ENCODE measurements at regions not wholly inside any gene's neighbourhood (a gene's known extent, or its start where the extent isn't known, plus 50 kb on each side); places are given as distances from the start of the nearest gene placed in this dataset.
"Not testable (repeated sequence)": the region's sequence is repeated elsewhere in the genome, so short reads cannot be mapped to it uniquely, and the experiment has no call there.

DNA sequence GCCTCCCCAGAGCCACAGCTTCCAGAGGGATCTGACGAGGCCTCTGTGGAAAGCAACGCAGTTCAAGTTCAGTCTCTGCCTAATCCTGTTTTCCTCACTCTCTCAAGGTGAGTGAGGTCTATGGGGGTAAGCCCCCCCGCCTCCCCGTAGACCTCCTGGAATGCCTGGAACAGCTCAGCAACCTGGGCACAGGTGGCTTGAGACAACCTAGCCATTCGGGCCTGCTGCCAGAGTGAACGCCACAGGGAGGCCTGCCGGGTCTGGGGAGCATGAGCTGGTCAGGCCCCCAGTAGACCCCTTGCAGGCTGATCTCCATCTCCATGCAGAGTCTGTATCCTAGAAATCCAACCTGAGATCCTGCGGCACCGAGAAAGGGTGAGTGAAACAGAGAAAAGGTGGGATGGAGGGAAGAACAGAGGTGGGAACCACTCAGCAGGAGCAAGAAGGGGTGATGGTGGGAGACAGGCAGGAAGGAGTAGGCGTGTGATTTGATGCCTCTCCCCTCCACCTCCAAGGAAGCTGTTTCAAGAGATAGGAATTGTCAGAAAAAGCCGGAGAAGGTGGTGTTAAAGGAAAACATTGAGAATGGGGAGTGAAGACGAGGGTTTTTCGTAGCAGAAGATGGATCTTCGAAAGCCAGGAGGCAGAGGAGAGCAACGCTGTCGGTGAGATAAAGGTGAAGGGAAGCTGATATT lies 123.1 kb upstream of the PRMT8 start:
- DNase-seq (ENCODE audit: low read depth in 3 of 3): no peak

GRCh38 chr12:3371018-3371417 lies 120.0 kb upstream of the PRMT8 start:
- no peak for DNase-seq (ENCODE audit: low read depth in 3 of 3)

GRCh38 chr12:3375326-3375725 lies 115.7 kb upstream of the PRMT8 start:
- DNase-seq (ENCODE audit: low read depth in 3 of 3): no peak

GRCh38 chr12:3376779-3377455 lies 114.1 kb upstream of the PRMT8 start:
- no peak for DNase-seq (ENCODE audit: low read depth in 3 of 3)

DNA sequence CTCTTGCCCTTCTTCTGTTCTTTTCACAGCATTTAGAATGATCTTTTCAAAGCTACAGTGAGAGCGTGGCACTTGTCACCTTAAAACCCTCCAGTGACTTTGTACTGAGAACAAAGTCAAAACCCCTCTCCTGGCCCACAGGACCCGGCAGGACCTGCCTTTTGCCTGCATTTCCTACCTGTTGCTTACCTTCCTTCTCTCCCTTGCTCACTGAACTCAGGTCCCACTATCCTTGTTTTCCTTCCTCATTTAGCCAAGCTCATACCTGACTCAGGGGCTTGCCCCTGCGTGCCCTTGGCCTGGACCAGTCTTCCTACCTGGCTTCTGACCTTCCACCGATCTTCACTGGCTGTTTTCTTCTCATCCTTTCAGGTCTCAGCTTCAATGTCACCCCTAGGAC lies 112.3 kb upstream of the PRMT8 start:
- DNase-seq (ENCODE audit: low read depth in 3 of 3): no peak

DNA sequence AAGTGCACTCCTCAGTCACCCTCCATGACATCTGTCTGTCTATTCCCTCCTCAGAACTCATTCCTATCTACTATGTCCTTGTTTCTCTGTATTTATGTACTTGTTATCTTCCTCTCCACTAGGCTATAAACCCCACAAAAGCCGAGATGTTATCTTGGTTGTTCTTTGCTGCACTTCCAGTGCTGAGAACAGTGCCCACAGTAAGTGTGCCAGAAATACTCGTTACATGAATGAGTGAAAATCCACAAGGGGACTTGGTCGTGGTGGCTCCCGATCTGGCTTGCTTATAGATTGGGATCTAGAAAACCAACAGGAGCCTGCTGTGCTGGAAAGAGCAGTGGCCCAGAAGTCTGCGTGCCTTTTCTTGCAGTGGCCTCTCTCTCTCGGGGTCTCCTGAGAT lies 111.9 kb upstream of the PRMT8 start:
- no peak for DNase-seq (ENCODE audit: low read depth in 3 of 3)

DNA sequence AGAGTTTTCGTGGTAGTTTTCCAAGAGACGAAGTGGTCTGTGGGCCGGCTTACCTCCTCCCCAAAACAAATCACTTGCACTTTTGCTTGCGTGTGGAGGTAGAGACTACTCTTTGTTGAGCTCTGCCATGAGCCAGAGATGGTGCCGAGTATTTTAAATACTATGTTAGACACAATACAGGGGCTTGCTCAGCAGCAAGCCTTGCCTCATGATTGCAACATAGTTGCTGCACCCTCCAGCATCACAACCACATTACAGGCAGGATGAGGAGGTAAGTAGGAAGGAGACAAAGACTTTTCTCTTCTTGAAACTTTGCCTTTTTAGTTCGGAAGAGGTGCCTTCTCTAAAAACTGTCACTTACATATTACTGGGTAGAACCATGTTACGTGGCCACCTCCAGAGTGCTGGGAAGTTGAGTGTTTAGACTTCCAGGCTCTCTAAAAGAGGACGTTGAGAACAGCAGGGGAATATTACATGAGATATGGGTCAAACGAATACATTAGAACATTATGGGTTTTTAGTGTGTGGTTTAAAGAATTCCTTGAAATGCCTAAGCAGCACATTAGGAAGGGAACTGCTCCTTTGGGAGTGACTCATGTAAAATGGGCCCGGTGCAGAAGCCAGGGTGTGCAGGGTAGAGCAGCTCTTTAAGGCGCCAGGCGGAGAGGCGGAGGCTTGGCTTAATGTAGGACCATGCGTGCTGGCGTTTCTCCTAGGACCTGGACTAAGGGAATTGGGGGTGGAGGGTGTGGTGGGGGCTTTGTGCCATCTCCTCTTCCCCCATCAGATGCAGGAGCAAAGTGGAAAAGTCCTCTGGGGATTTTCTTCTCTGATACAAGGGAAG lies 110.6 kb upstream of the PRMT8 start:
- DNase-seq (ENCODE audit: low read depth in 3 of 3): no peak

- DNase-seq (ENCODE audit: low read depth in 3 of 3): no peak
These were observed 109.7 kb upstream of the PRMT8 start for GRCh38 chr12:3381059-3382047.

GRCh38 chr12:3389986-3390385 lies 101.0 kb upstream of the PRMT8 start:
- DNase-seq (ENCODE audit: low read depth in 3 of 3): no peak

DNA sequence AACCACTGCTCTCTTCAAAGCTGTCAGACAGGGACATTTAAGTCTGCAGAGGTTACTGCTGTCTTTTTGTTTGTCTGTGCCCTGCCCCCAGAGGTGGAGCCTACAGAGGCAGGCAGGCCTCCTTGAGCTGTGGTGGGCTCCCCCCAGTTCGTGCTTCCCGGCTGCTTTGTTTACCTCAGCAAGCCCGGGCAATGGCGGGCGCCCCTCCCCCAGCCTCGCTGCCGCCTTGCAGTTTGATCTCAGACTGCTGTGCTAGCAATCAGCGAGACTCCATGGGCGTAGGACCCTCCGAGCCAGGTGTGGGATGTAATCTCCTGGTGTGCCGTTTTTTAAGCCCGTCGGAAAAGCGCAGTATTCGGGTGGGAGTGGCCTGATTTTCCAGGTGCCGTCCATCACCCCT lies 93.4 kb upstream of the PRMT8 start:
- DNase-seq (ENCODE audit: low read depth in 3 of 3): not testable (repeated sequence)

DNA sequence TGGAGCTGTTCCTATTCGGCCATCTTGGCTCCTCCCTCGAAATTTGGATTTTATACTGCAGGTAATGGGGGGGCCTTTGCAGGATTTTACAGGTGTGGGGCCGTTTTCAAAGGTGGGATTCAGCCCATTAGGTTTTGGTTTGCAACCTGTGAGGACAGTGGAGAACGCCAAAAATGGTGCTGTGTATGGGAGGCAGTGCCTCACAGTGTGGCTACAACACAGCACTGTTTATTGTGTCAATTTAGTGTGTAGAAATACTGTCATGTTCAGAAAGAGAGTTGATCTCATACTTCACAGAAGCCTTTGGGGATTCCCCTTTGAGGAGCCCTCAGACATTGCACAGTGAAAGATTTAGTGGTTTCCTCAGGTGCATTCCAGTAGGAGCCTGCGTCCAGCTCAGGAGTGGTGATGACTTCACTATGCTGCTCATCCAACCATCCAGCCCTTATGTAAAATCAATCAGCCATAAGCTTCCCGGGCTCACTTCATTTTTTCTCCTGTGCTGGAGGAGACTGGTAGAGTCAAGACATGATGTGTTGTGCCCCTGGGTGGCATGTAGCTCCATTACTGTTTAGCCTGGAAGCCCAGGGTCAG lies 92.7 kb upstream of the PRMT8 start:
- no peak for DNase-seq (ENCODE audit: low read depth in 3 of 3)

DNA sequence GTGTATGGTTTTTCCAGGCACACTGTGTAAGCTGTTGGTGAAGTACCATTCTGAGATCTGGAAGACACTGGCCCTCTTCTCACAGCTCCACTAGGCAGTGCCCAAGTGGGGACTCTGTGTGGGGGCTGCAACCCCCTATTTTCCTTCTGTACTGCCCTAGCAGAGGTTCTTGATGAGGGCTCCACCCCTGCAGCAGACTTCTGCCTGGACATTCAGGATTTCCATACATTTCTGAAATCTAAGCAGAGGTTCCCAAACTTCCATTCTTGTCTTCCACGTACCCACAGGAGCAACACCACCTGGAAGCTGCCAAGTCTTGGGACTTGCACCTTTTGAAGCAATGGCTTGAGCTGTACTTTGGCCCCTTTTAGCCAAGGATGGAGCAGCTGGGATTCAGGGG lies 85.2 kb upstream of the PRMT8 start:
- DNase-seq (ENCODE audit: low read depth in 3 of 3): no peak

DNA sequence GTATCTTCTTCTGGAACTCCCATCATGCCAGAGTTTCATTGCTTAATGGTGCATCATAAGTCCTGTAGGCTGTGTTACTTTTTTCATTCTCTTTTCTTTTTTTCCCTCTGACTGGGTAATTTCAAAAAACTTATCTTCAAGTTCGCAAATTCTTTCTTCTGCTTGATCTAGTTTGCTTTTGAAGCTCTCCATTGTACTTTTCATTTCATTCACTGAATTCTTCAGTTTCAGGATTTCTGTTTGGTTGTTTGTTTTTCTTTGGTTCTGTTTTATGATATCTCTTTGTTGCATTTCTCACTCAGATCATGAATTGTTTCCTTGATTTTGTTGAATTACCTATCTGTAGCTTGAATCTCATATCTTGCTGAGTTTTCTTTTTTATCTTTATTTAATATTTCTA lies 83.3 kb upstream of the PRMT8 start:
- no peak for DNase-seq (ENCODE audit: low read depth in 3 of 3)

- DNase-seq (ENCODE audit: low read depth in 3 of 3): no peak
These were observed 81.3 kb upstream of the PRMT8 start for GRCh38 chr12:3409662-3410061.

DNA sequence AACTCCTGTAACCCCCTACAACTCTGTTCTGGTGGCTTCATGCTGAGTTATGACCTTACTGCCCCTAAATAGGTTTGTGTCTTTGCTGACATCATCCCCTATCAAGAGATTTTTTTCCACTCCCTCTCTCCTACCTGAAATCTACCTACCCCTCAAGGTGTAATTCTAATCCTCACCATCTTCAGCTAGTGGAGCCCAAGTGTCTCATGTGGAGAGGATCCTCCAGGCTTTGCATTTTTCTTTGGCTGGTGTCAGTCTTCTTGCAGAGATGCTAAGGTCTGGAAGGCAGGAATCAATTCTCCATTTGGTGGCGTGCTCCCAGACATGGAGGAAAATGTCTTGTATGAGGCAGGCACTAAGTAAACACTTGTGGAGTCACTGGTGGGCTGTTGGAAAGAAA lies 74.8 kb upstream of the PRMT8 start:
- DNase-seq (ENCODE audit: low read depth in 3 of 3): no peak

DNA sequence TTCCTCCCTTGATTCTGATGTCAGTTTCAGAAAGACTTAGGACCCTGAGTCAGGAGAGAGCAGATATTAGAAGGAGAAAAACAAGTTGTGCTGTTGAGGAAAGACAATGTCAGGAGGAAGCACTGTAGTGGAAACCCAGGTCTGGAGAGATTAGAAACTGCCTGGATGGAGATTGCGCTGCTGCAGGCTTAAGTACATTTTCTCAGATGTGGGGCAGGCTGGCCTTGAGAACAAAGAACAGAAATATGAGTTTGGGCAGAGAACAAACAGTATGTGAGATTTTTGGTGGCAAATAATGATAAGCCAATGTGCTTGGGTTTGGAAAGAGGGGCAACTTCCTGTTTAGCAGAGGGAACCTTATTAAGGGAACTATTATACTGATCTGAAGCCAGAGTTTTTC lies 74.3 kb upstream of the PRMT8 start:
- DNase-seq (ENCODE audit: low read depth in 3 of 3): no peak

- DNase-seq (ENCODE audit: low read depth in 3 of 3): no peak
These were observed 73.9 kb upstream of the PRMT8 start for GRCh38 chr12:3417113-3417512.

DNA sequence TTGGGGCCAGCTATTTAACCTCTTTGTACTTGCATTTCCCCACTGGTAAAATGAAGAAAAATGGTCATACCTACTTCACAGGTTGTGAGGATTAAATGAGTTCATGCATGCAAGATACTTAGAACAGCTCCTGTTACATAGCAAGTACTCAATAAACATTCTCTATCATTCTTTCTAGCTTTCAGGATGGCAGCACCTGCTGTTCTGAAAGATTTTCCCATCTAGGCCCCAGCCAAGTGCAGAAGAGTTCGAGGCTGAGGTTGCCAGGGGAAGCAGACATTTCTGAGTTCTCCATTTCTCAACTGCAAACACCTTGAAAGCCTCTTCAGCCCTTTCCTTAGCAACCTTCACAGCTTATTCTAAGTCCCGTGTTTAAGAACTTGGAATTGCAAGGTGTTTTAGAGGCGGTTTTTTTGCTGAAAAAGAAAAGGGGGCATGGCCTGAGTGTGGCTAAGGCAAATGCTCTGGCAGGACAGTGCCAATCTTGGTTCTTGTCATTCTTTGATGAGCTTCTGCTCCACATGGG lies 73.0 kb upstream of the PRMT8 start:
- no peak for DNase-seq (ENCODE audit: low read depth in 3 of 3)

GRCh38 chr12:3418609-3419390 lies 72.2 kb upstream of the PRMT8 start:
- no peak for DNase-seq (ENCODE audit: low read depth in 3 of 3)

DNA sequence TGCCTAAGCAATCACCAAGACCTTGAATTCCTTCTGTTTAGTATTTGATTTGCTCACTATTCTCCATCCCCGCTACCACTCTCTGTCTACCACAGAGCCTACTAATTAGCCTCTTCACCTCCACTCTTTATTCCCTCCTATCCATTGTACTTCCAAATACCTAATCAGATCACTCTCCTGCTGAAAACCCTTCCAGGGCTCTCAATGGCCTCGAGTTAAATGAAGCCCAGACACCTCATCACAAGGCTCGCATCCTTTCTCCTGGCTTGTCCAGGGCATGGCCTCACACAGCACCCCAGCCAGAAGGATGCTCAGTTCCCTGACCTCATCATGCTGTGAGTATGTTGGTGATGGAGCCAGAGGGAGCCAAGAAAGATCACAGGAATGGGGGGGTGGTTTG lies 71.4 kb upstream of the PRMT8 start:
- no peak for DNase-seq (ENCODE audit: low read depth in 3 of 3)

Data from stimulated activated CD4-positive, alpha-beta T cell treated with anti-CD3 and anti-CD28 coated beads, TNF-alpha, amount 100 ng/mL, for 24 hours (primary cell).